OCI-M1 (cell line): ENCODE measurements at regions not wholly inside any gene's neighbourhood (a gene's known extent, or its start where the extent isn't known, plus 50 kb on each side); places are given as distances from the start of the nearest gene placed in this dataset.
"Not testable (repeated sequence)": the region's sequence is repeated elsewhere in the genome, so short reads cannot be mapped to it uniquely, and the experiment has no call there.

Experiments used
- DNase-seq: peaks from one replicate; lab custom pipeline; 2025; lab: John Stamatoyannopoulos, UW

DNA sequence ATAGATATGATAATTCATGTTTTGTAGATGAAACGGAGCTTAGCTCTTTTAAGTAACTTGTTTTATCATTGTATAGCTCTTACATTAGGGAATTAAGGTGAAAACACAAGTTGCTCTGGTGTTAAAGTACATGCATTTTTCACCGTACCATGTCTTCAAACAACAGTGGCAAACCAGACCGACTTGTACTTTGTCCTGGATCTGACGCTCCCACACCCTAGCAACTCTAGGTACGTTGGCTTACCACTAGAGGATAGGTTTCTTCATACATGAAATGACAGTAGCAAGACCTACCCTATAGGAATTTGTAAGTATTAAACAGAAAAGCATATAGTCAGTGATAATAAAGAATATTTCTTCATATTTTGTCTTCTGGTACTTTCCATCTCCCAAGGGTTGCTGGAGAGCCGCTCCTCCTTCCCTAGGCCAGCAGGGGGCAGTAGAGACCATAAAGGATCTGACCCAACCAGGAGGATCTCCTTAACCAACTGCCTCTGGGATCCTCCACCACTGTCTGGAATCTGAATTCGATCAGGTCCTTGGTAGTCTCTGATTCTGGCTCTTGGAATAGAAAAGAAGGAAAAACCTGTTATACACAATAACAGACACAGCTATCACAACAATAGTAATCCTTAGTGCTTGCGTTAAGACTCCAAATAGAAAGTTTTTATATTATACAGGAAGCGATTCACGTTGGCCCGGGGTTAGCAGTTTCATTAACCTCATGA, 136.7 kb downstream of the CAVIN4 start:
- DNase-seq = peak; percentile 77

DNA sequence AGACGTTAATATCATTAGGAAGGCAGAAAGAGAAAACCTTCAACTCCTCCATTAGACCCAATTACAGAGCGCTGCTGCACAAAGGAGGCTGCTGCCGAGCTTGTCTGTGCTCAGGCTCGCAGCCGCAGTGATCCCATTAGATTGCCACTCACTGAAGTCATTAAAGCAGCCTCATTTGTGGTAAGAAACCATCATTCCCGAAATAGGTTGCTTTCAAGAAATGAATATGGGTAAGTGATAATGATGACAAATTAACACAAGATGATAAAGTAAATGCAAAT, 137.2 kb downstream of the CAVIN4 start:
- DNase-seq = no peak

DNA sequence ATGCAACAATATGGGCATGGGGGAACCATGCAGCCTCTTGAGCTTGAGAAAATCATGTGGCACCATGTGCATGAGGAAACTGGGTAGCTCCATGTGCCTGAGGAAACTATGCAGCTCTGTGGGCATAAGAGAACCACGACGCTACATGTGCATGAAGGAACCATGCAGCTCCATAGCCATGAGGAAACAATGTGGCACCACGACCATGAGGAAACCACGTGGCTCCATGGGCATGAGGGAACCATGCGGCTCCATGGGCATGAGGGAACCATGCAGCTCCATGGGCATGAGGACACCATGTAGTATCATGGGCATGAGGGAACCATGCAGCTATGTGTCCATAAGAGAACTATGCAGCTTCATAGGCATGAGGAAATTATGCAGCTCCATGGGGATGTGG, 140.8 kb downstream of the CAVIN4 start:
- no peak for DNase-seq

DNA sequence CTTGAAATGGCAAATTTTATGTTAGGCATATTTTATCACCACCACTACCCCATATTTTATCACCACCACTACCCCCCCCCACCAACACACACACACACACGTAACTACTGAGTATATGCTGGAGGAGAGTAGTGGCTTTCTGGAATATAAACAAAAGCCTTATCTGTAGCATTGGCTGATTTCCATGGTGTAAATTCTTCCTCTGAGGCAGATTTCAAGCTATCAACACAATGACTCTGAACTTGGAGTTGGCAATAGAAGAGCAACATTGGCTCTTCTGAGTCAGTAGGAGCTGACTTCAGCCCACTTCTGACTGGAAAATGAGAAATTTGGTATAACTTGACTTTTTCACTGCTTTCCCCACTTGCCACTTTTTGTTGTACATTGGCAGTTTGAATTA, 143.0 kb downstream of the CAVIN4 start:
- peak; percentile 13 for DNase-seq

DNA sequence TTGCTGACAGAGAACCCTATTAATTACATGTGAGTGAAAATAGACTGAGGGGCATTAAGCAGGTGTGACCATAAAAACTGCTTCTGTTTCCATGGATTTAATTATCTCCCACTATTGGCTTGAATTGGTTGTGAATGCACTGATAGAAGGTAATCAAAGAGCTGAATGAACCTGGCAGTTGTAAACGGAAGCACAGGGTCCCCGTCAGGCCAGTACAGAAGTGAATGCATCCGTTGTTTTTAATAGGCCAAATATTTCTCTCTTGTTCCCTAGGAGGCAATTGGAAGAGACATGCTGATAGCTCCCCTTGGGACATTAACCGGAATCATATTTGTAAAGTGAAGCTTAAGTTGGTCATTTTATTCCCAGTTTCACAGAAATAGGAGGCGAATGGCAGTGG, 147.0 kb downstream of the CAVIN4 start:
- DNase-seq = no peak

DNA sequence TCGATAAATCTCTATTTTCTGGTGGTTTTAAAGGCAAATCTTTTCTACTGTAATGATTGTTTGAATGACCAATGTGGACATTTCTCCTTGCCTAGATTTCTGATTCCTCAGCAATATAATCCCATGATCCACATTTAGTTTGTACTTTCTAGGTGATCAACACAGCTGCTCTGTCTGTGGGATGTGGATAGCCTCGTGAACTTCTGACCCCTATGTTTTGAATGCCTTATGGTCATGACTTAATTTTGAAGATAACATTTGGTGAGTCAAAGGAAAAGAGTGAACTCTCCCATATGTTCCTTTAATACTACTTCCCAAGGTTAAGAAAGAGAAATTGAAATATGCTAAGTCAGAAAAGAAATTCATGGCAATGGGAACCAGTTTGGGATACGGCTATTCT, 147.5 kb downstream of the CAVIN4 start:
- DNase-seq = peak; percentile 29

DNA sequence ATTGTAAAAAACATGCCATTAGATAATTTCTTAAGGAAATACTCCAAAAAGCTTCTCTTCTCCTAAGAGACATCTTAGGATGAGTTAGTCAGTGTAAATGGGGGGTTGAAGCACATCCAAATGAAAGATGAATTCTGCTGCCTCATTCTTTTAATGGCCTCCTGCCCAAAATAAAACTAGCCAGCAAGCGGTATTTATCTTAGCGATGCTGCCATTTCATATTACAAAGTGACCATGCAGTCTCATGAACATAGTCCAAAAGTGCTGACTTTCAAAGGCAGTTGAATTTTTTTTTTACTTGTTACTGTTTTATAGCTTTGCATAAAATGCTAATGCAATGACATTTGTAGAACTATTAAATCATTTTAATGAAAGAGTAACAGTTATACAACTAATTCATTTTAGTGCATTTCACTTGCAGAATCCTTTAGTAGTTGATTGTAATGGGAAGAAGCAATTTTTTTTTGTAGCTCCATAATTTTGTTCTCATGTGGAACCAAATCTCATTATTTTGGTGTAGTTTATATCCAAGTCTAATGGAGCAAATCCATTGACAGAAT, 151.5 kb downstream of the CAVIN4 start:
- DNase-seq = no peak

DNA sequence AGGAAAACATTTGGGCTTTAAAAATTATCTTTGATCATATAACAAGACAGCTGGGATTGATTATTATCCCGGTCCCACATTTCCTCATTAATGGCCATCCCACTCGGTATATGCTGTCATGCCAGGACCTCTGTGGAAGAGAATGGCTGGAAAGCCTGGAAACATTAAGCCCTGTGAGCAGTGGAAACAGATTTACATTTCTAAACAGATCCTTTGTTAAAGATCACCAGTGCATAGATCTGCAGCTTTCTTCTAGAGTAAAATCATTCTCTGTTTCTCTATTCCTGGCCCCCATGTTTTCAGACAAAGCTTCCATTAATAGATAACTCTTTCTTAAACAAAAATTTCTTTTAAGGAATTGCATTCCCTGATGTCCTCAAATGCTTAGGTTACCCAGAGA, 152.2 kb downstream of the CAVIN4 start:
- DNase-seq = no peak

DNA sequence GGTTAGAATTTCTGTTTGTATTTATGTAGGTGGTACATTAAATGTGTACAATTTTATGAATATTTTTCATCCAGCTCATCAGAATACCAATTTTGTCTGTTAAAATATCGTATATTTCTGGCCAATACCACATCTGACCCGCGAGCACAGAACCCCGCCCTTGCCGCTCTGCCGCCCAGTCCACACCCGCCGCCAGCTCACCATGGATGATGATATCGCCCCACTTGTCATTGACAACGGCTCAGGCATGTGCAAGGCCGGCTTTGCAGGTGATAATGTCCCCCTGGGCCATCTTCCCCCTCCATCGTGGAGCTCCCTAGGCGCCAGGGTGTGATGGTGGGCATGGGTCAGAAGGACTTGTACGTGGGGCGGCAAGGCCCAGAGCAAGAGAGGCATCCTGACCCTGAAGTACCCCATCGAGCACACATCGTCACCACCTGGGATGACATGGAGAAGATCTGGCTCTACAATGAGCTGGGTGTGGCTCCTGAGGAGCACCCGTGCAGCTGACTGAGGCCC, 153.2 kb downstream of the CAVIN4 start:
- DNase-seq = no peak

DNA sequence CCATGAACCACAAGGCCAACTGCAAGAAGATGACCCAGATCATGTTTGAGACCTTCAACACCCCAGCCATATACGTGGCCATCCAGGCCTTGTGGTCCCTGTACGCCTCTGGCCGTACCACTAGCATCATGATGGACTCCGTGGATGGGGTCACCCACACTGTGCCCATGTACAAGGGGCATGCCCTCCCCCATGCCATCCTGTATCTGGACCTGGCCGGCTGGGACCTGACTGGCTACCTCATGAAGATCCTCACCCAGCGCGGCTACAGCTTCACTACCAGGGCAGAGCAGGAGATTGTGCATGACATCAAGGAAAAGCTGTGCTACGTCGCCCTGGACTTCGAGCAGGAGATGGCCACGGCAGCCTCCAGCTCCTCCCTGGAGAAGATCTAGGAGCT, 153.7 kb downstream of the CAVIN4 start:
- no peak for DNase-seq

DNA sequence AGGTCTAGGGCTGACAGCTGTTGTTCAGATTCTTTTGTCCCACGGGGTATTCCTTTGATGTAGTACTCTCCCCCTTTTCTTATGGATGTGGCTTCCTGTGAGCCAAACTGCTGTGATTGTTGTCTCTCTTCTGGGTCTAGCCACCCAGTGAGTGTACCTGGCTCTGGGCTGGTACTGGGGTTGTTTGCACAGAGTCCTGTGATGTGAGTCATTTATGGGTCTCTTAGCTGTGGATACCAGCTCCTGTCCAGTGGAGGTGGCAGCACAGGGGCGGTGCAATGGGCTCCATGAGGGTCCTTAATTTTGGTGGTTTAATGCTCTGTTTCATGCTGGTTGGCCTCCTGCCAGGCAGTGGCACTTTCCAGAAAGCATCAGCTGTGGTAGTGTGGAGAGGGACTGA, 161.3 kb downstream of the CAVIN4 start:
- no peak for DNase-seq

DNA sequence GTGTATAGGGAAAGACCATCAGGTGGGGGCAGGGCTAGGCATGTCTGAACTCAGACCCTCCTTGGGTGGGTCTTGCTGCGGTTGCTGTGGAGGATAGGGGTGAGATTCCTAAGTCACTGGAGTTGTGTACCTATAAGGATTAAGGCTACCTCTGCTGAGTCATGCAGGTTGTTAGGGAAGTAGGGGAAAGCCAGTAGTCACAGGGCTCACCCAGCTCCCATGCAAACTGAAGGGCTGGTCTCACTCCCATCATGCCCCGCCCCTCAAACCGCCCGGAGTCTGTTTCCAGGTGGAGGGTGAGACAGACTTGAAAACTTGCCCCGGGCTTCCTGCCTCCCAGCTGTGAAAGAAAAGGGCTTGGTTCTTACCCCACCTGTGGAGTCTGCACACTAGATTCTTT, 161.8 kb downstream of the CAVIN4 start:
- no peak for DNase-seq

DNA sequence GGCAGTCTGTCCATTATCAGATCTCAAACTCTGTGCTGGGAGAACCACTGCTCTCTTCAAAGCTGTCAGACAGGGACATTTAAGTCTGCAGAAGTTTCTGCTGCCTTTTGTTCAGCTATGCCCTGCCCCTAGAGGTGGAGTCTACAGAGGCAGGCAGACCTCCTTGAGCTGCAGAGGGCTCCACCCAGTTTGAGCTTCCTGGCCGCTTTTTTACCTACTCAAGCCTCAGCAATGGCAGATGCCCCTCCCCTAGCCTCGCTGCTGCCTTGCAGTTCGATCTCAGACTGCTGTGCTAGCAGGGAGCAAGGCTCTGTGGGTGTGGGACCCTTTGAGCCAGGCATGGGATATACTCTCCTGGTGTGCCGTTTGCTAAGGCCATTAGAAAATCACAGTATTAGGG, 171.1 kb downstream of the CAVIN4 start:
- DNase-seq = not testable (repeated sequence)

DNA sequence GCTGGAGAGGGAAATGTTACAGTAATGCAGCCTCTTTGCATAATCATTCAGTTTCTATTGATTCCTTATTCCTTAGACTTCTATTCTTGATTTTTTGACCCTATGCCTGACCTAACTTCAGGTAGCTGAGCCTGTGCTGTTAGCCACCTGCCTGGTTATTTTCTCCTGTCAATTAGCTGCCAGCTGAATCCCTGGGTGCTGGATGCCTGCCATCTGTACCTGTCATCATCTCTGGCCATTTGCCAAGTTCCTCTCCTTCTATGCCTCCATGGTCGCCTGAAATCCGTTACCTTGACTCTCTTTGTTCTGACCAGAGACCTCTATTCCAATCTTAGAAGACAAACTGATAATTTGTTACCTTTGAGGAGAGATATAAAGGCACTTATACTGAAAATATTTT, 178.3 kb downstream of the CAVIN4 start:
- no peak for DNase-seq

DNA sequence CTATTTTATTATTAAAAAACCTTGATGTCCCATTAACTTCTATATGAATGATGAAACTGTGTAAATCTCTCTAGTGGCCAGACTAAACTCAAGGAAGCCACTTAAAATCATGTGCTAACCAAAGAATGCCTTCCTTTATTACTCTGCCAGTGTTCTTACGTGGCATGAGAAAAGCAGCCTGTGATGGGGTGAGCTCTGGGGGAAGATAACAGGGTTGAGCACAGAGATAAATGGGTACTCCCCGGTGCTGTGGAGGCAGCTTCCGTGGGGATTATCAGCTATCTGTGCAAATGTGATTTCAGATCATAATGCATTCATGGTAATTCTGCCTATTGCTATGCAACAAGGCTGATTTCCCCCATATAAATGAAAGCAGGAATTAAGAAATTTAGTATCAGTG, 181.3 kb downstream of the CAVIN4 start:
- no peak for DNase-seq

DNA sequence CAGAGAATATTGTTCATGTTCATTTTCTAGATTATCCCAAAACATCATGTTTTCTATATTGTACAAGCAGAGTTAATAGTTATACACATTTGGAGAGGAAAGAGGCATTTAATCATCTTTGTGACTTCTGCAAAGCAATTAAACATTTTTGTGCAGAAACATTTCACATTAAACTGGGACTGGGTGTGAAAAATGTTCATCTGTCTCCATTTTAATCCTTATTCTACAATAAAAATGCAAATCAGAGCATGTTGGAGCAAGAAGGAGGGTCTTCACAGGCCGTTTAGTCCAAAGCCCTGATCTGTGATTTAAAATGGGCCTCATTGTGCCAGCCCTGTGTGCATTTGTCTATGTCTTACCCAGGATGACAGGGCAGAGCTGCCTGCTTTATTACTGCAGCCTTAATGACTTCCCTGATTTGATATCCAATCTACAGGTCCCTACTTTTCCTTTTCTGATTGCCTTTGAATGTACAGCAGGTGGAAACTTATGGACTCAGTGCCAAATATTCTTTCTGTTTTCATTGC, 183.5 kb downstream of the CAVIN4 start:
- DNase-seq = no peak

DNA sequence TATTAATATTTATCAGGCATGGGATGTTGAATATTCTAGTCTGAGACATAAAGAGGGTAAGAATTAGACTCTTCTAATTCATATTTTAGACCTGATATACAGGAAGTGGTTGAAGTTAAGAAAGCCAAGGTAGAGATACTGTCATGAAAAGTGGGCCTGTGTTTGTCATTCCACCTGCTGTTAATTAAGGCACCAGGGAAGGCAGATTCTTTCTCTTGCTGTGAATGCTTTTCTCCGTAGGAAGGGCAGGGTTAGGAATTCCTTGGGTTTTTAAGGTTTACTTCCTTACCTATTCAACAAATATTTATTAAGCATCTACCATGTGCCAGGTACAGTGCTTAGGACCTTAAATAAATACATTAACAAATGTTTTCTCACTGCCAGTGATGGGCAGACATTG, 196.4 kb downstream of the CAVIN4 start:
- DNase-seq = no peak

DNA sequence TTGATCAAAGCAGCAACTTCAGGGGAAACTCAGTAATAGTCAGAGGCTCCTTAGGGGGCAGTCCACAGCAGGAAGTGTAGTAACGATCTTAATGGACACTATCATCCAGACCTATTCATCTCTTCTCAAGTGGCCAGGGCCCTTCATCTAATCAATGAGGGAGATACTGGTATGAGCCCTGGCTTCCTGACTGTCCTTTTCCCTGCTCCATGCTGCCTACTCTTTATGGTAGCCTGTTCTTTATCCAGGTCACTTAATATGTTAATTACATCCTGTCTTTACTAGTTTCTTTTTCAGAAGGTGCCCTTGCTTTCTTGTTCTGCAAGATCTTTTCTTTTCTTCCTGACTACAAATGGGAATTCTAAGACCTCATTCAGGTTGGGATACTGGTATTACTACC, 197.1 kb downstream of the CAVIN4 start:
- DNase-seq = no peak

DNA sequence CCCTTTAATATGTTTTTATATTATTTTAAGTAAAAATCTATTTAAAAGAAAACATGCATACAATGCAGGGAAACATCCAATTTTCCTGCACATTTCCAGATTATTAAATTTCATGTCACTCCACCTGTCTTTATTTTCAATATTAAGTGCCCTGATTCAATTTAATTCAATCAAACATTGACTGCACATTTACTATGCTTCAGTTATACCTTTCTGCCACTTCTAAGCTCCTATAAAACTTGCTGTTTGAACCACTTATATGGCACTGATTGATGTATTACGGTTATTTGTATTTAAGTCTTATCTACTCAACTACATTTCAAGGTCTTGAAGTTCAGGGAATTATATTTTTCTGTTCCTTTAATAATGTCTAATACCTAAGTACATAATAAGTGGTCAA, 198.0 kb downstream of the CAVIN4 start:
- DNase-seq = no peak

DNA sequence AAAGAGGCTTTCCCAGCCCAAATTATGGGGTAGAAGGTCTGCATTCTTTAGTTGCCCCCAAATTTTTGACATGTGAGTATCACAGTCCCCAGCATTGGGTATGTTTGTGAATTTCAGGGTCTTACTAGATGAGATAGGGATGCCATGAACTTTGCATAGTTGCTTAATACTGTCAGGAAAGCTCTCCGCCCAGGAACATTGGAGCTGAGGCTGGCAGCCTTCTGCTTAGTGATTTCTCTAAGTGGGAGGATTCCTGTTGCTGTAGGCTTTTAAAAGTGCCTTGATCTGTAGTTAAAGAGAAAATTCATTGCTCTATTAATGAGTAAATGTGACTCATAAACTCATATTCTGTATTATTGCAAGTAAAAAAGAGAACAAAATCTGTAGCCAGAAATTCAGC, 206.9 kb downstream of the CAVIN4 start:
- no peak for DNase-seq

DNA sequence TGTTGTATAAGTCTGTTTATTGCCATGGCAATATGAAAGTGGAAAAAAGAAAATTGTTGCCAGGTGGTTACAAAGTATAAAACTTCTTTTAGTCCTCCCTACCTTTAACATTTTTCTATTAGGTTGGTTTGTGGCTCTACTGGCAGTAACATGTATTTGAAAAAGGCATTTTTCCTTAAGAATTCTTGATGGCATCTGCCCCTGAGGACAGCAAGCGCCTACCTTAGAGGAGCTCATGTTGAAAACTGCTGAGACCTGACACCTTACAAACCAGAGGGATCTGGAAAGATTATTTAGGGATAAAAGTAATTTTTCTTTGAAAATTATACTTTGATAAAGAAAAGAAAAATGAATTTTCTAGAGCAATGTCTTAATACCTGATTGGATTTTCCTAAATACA, 208.1 kb downstream of the CAVIN4 start:
- DNase-seq = no peak

DNA sequence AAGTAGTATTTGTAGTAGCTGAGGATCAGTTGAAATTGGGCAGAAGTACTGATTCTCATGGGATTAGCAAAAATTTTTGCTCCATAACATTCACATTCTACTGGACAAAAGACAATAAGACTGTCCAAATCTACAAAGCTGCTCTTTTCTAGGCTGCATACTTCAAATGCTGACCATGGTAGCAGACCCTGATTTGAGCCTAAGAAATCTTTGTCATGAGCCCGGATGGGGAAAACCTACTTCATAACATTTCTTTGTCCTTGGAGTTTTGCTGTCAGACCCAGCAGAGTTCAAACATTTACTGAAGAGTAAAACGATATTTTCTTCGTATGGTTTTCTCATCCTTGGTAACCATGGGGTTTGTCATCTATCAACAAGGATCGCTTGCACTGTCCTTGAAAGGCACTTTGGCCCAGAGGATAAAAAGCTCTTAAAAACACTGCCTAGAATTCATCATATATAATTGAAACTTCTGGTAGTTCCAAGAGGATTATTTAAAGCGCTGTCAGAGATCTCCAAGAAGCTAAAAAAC, 216.9 kb downstream of the CAVIN4 start:
- no peak for DNase-seq

DNA sequence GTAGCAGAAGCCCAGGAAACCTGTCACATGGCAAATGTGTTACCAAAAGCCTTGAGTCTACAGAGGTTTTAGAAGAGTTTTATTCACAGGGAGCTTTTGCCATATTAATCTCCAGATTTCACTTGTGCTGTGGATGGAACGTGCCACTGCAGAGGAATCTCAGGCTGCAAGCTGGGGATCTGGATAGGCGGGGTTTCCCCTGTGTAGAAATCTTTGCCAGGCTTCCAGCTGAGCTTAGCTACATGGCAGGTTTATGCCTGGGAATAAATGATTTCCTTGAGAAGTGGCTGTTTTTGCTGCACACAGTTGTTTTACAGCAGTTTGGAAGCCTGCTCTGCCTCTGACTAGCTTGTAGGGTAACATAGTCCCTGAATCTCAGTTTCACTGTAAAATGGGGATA, 224.6 kb upstream of the PLPPR1 start:
- no peak for DNase-seq

DNA sequence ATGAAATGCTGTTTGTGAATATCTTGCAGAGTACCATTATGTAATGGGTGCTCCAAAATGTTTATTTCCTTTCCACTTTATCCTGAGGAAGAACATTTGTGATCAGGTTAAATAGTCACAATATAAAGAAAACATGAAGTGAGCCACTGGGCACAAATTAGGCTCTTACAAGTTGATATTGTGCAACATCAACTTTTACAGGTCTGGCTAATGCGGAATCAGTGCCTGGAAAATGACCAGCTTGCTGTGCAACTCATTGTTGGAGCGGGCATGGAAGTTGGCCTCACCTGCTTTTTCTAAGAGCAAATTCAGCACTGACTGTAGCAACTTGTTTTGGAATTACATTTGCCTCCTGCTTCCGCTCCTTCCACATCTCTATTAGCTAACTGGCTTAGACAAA, 216.9 kb upstream of the PLPPR1 start:
- DNase-seq = no peak
